HCT116 (cell line): ENCODE measurements at regions not wholly inside any gene's neighbourhood (a gene's known extent, or its start where the extent isn't known, plus 50 kb on each side); places are given as distances from the start of the nearest gene placed in this dataset.

Source experiments
- ATAC-seq: fragments of 200-7000 bp; cut with Tn5 transposase; 2 replicates; pipeline ENCODE4 v1.9.1; 2020; ENCODE audit warnings: mild to moderate bottlenecking, moderate library complexity
- BruUV-seq: library from RNA; stranded (reverse); fragments of 400-500 nt; replicated peaks from 2 replicates; lab custom pipeline; 2021; lab: Mats Ljungman, UMichigan
- CTCF ChIA-PET: fragments of 300-600 bp; sonication (Branson Sonifier 250); formaldehyde crosslinking; loops from one replicate; lab custom pipeline; 2021; ENCODE audit warnings: antibody characterized with exemption; lab: Charles Lee
- POLR2A ChIA-PET: fragments of 300-600, 350-600 bp; sonication (Branson Sonifier 250); formaldehyde crosslinking; loops from one replicate; lab custom pipeline; 2021; ENCODE audit warnings: antibody characterized with exemption; lab: Charles Lee
- RAD21 ChIA-PET, 2 experiments: fragments of 300-600 bp; sonication (Branson Sonifier 250); formaldehyde crosslinking; loops; one replicate each; lab custom pipeline; 2023; ENCODE audit warnings: low total read pairs in 2 of 2; ENCODE audit not compliant: uncharacterized antibody in 2 of 2, unreplicated experiment in 2 of 2, low non-redundant PET in 1 of 2; lab: Charles Lee
- DNase-seq: peaks from one replicate; pipeline ENCODE4 v3.0.0-alpha.2; 2010; ENCODE audit warnings: low read depth, low spot score
- H2AFZ ChIP-seq: fragments of 200-600 bp; shearing (Covaris generic), sonication (generic); 2 replicates; pipeline ENCODE4 v1.6.1; 2017; ENCODE audit warnings: low read depth, mixed run types, mixed read lengths, antibody characterized with exemption, low read length; ENCODE audit not compliant: poor library complexity, severe bottlenecking
- H3K27ac ChIP-seq: 2 replicates; pipeline ENCODE4 v1.5.1; 2012; ENCODE audit warnings: low read depth, low read length
- H3K27me3 ChIP-seq: fragments of 200-600 bp; sonication (generic); 2 replicates; pipeline ENCODE4 v1.6.1; 2016; ENCODE audit warnings: mixed run types, low read length, mixed read lengths; ENCODE audit not compliant: insufficient read depth
- H3K36me3 ChIP-seq, 2 experiments: fragments of 200-500 bp in 1 of 2; fragments of 200-600 bp in 1 of 2; sonication (Bioruptor generic) in 1 of 2; sonication (generic) in 1 of 2; 2 replicates each; pipeline versions ENCODE4 v1.5.1 to v1.6.1; 2014 to 2016; ENCODE audit warnings: low read length in 2 of 2, inconsistent platforms in 1 of 2, mixed read lengths in 1 of 2, mixed run types in 1 of 2; ENCODE audit not compliant: insufficient read depth in 2 of 2, control insufficient read depth in 1 of 2
- H3K4me1 ChIP-seq, 2 experiments: fragments of 200-600 bp in 1 of 2; sonication (generic) in 1 of 2; 2 replicates each; pipeline versions ENCODE4 v1.5.1 to v1.6.1; 2012 to 2017; ENCODE audit warnings: low read length in 2 of 2, inconsistent platforms in 1 of 2, mild to moderate bottlenecking in 1 of 2, mixed read lengths in 1 of 2, mixed run types in 1 of 2, moderate library complexity in 1 of 2; ENCODE audit not compliant: insufficient read depth in 2 of 2, control insufficient read depth in 1 of 2
- H3K4me2 ChIP-seq: fragments of 200-600 bp; sonication (generic); 2 replicates; pipeline ENCODE4 v1.6.1; 2017; ENCODE audit warnings: mixed run types, low read length, mixed read lengths
- H3K4me3 ChIP-seq, 2 experiments: fragments of 200-600 bp in 1 of 2; sonication (generic) in 1 of 2; replicated peaks in 1 of 2; 2 replicates each; pipeline ENCODE4 v1.5.1; 2011 to 2016; ENCODE audit warnings: low read length in 2 of 2, control low read depth in 1 of 2, low read depth in 1 of 2, mild to moderate bottlenecking in 1 of 2, mixed read lengths in 1 of 2, mixed run types in 1 of 2
- H3K79me2 ChIP-seq: fragments of 200-600 bp; sonication (generic); 2 replicates; pipeline ENCODE4 v1.6.1; 2017; ENCODE audit warnings: mild to moderate bottlenecking, mixed run types, low read length, moderate library complexity, mixed read lengths; ENCODE audit not compliant: insufficient read depth
- H3K9ac ChIP-seq: fragments of 200-600 bp; sonication (generic); 2 replicates; pipeline ENCODE4 v1.6.1; 2016; ENCODE audit warnings: low read length, mixed read lengths
- H3K9me2 ChIP-seq: fragments of 200-600 bp; sonication (generic), shearing (Covaris generic); 2 replicates; pipeline ENCODE4 v1.6.1; 2017; ENCODE audit warnings: mixed run types, mild to moderate bottlenecking, moderate library complexity; ENCODE audit not compliant: insufficient read depth
- H3K9me3 ChIP-seq, 2 experiments: fragments of 200-500 bp in 1 of 2; fragments of 200-600 bp in 1 of 2; sonication (Bioruptor generic) in 1 of 2; sonication (generic) in 1 of 2; 2 replicates each; pipeline ENCODE4 v1.6.1; 2014 to 2017; ENCODE audit warnings: low read length in 2 of 2, mixed read lengths in 2 of 2, inconsistent platforms in 1 of 2, low read depth in 1 of 2, mild to moderate bottlenecking in 1 of 2, mixed run types in 1 of 2, moderate library complexity in 1 of 2; ENCODE audit not compliant: control insufficient read depth in 1 of 2, insufficient read depth in 1 of 2
- H4K20me1 ChIP-seq: fragments of 200-600 bp; sonication (generic), shearing (Covaris generic); 2 replicates; pipeline ENCODE4 v1.6.1; 2017; ENCODE audit warnings: mixed run types, mild to moderate bottlenecking, moderate library complexity; ENCODE audit not compliant: insufficient read depth
- CBX3 ChIP-seq: IDR thresholded peaks from 2 replicates; pipeline ENCODE4 v1.6.1; 2012; ENCODE audit warnings: low read depth
- CEBPB ChIP-seq: IDR thresholded peaks from 2 replicates; pipeline ENCODE4 v1.6.1; 2012; ENCODE audit warnings: low read depth
- EZH2 ChIP-seq: fragments of 200-600 bp; sonication (generic); IDR thresholded peaks from 2 replicates; pipeline ENCODE4 v1.6.1; 2017; ENCODE audit warnings: antibody characterized with exemption, mixed run types
- FOSL1 ChIP-seq: IDR thresholded peaks from 2 replicates; pipeline ENCODE4 v1.6.1; 2012; ENCODE audit warnings: low read depth
- RAD21 ChIP-seq: IDR thresholded peaks from 2 replicates; pipeline ENCODE4 v1.6.1; 2012; ENCODE audit warnings: low read depth, mild to moderate bottlenecking
- SRF ChIP-seq: IDR thresholded peaks from 2 replicates; pipeline ENCODE4 v1.6.1; 2012; ENCODE audit warnings: low read depth
- TCF7L2 ChIP-seq: IDR thresholded peaks from 2 replicates; pipeline ENCODE4 v1.7.0; 2011; ENCODE audit warnings: borderline replicate concordance, inconsistent platforms; ENCODE audit not compliant: insufficient read depth, insufficient read length; ENCODE audit errors: extremely low read depth
- intact Hi-C: fragments of 100-400 bp; cut with micrococcal nuclease; formaldehyde crosslinking; loops from 2 replicates; pipeline ENCODE4 v1.10.0; 2022
- TF ChIP-seq, protein P1 (sequence below): IDR thresholded peaks from 2 replicates; pipeline ENCODE4 v1.6.1; 2011; ENCODE audit warnings: mild to moderate bottlenecking, low read length, moderate library complexity; ENCODE audit not compliant: insufficient replicate concordance; ENCODE audit errors: extremely low read depth
- TF ChIP-seq, protein P2 (sequence below), 3 experiments: fragments of 200-600 bp in 1 of 3; sonication (generic) in 1 of 3; IDR thresholded peaks in 2 of 3; conservative IDR thresholded peaks in 1 of 3; 2 replicates each; pipeline ENCODE4 v1.5.1; 2012 to 2017; ENCODE audit warnings: low read depth in 2 of 3, low read length in 2 of 3, antibody characterized with exemption in 1 of 3, borderline replicate concordance in 1 of 3, control low read depth in 1 of 3, mild to moderate bottlenecking in 1 of 3, mixed read lengths in 1 of 3, mixed run types in 1 of 3, moderate library complexity in 1 of 3; ENCODE audit not compliant: insufficient read depth in 1 of 3

GRCh38 chr2:209147981-209148380 is 275.9 kb upstream of the MAP2 start (continued):
- TF ChIP-seq, protein P1, sequence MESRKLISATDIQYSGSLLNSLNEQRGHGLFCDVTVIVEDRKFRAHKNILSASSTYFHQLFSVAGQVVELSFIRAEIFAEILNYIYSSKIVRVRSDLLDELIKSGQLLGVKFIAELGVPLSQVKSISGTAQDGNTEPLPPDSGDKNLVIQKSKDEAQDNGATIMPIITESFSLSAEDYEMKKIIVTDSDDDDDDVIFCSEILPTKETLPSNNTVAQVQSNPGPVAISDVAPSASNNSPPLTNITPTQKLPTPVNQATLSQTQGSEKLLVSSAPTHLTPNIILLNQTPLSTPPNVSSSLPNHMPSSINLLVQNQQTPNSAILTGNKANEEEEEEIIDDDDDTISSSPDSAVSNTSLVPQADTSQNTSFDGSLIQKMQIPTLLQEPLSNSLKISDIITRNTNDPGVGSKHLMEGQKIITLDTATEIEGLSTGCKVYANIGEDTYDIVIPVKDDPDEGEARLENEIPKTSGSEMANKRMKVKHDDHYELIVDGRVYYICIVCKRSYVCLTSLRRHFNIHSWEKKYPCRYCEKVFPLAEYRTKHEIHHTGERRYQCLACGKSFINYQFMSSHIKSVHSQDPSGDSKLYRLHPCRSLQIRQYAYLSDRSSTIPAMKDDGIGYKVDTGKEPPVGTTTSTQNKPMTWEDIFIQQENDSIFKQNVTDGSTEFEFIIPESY: no peak
- TF ChIP-seq TCF7L2 (no peak), CEBPB (no peak), CBX3 (no peak), SRF (no peak), FOSL1 (no peak)
- TF ChIP-seq, protein P2, sequence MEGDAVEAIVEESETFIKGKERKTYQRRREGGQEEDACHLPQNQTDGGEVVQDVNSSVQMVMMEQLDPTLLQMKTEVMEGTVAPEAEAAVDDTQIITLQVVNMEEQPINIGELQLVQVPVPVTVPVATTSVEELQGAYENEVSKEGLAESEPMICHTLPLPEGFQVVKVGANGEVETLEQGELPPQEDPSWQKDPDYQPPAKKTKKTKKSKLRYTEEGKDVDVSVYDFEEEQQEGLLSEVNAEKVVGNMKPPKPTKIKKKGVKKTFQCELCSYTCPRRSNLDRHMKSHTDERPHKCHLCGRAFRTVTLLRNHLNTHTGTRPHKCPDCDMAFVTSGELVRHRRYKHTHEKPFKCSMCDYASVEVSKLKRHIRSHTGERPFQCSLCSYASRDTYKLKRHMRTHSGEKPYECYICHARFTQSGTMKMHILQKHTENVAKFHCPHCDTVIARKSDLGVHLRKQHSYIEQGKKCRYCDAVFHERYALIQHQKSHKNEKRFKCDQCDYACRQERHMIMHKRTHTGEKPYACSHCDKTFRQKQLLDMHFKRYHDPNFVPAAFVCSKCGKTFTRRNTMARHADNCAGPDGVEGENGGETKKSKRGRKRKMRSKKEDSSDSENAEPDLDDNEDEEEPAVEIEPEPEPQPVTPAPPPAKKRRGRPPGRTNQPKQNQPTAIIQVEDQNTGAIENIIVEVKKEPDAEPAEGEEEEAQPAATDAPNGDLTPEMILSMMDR (IDR thresholded peaks at IDR 0.05 in 2 of 3, conservative IDR thresholded peaks at IDR 0.05 in 1 of 3; ENCODE audit: borderline replicate concordance in 1 of 3, insufficient read depth in 1 of 3, low read depth in 2 of 3, low read length in 2 of 3): no peak

DNA sequence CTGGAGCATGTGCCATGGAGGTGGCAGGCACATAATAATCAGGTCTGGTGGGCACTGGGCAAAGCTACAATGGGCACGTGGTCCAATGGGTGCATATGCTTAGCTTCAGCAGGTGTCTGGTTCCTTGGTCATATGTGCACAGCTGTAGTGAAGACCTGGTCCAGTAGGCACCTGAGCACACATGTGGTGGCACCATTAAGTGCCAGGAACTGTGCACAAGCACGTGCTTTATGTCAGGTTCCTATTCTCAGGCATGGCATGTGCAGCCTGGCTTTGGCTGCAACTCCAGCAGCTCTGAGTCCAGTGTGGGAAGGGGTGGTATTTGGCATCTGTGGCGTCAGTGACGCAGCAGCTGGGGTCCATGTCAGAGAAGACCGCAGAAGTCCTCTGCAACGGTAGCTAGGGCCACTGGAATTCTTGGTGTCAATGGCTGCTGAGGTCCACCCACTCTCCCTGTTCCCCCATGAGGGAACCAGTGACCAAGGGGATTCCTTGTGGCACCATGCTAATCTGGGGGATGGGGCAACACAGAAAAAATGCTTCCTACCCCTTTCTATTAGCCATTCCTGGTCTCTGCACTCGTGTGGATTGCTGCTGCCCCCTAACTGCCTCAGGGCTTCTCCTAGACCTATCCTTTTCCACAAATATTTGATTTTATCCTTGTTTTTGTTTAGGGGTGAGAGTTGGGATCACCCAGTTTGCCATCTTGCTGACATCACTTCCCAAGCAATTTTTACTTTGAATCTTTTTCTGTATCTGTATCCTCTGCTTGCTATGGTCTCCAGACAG is 262.9 kb upstream of the MAP2 start:
- no peak for DNase-seq
- no peaks in the 10 kb centered on the region for H3K9me2 ChIP-seq
- no peak overlapping the region for H3K4me2 ChIP-seq
- H4K20me1 ChIP-seq: no peaks in the 10 kb centered on the region
- H2AFZ ChIP-seq: no peak overlapping the region
- H3K36me3 ChIP-seq: no peaks in the 10 kb centered on the region
- intact Hi-C loops: no loop called here
- no peaks in the 10 kb centered on the region for H3K9me3 ChIP-seq
- POLR2A ChIA-PET: no interaction called here
- CTCF ChIA-PET: no interaction called here
- no peaks in the 10 kb centered on the region for H3K4me1 ChIP-seq
- H3K79me2 ChIP-seq: no peaks in the 10 kb centered on the region
- H3K27me3 ChIP-seq: no peaks in the 10 kb centered on the region
- RAD21 ChIA-PET: no interaction called here
- no peak overlapping the region for H3K4me3 ChIP-seq
- ATAC-seq: no peak
- H3K9ac ChIP-seq: no peak overlapping the region
- TF ChIP-seq EZH2 (no peak), RAD21 (0 out of 2 replicates have a peak, but pooled peaks have one; percentile 16)
- H3K27ac ChIP-seq: no peak overlapping the region
- no TSS peak for BruUV-seq
